Ishikawa (cell line): ENCODE measurements at regions not wholly inside any gene's neighbourhood (a gene's known extent, or its start where the extent isn't known, plus 50 kb on each side); places are given as distances from the start of the nearest gene placed in this dataset.

Experiments used
- MAX ChIP-seq: IDR thresholded peaks from 2 replicates; pipeline ENCODE4 v1.6.1; 2012
- RAD21 ChIP-seq: IDR thresholded peaks from 2 replicates; pipeline ENCODE4 v1.6.1; 2012; ENCODE audit warnings: low read depth
- REST ChIP-seq: IDR thresholded peaks from 2 replicates; pipeline ENCODE4 v1.6.1; 2012; ENCODE audit warnings: low read depth, mild to moderate bottlenecking

- TF ChIP-seq REST (no peak), RAD21 (no peak), MAX (no peak)
Measured at GRCh38 chr1:224525411-224526040, 90.6 kb upstream of the CNIH3 start.
